Endothelial cell of umbilical vein (primary cell): ENCODE measurements at regions not wholly inside any gene's neighbourhood (a gene's known extent, or its start where the extent isn't known, plus 50 kb on each side); places are given as distances from the start of the nearest gene placed in this dataset.

ENCODE experiments used
- BruUV-seq: library from RNA; stranded (reverse); fragments of 400-500 nt; replicated peaks from 2 replicates; lab custom pipeline; 2021; lab: Mats Ljungman, UMichigan
- CTCF ChIA-PET: fragments of 300-600, 350-600 bp; sonication (Branson Sonifier 250); formaldehyde crosslinking; loops from one replicate; lab custom pipeline; 2021; ENCODE audit warnings: antibody characterized with exemption, inconsistent platforms; lab: Charles Lee
- POLR2A ChIA-PET: fragments of 300-600, 350-600 bp; sonication (Branson Sonifier 250); formaldehyde crosslinking; loops from one replicate; lab custom pipeline; 2021; ENCODE audit warnings: antibody characterized with exemption, inconsistent platforms; lab: Charles Lee
- DNase-seq: peaks from one replicate; pipeline ENCODE4 v3.0.0-alpha.2; 2011; ENCODE audit warnings: low read depth, low spot score
- FAIRE-seq: peaks from 2 replicates; lab custom pipeline; 2011; peaks lifted over from hg19 to GRCh38; lab: Jason Lieb, UNC
- H2AFZ ChIP-seq: 2 replicates; pipeline ENCODE4 v1.6.0; 2012; ENCODE audit warnings: low read depth, low read length, control low read depth, inconsistent platforms
- H3K27ac ChIP-seq: 2 replicates; pipeline ENCODE4 v1.5.1; 2011; ENCODE audit warnings: low read depth, mild to moderate bottlenecking, control low read depth, low read length, moderate library complexity; ENCODE audit not compliant: insufficient read depth
- H3K27me3 ChIP-seq, 2 experiments: 2 replicates each; pipeline versions ENCODE4 v1.6.0 to v1.6.1; 2011; ENCODE audit warnings: low read length in 2 of 2, mixed read lengths in 1 of 2; ENCODE audit not compliant: control insufficient read depth in 2 of 2, insufficient read depth in 2 of 2
- H3K36me3 ChIP-seq, 2 experiments: 2 replicates in 1 of 2; 3 replicates in 1 of 2; pipeline ENCODE4 v1.5.1; 2011; ENCODE audit warnings: low read length in 2 of 2, mild to moderate bottlenecking in 1 of 2, moderate library complexity in 1 of 2; ENCODE audit not compliant: control insufficient read depth in 2 of 2, insufficient read depth in 2 of 2; ENCODE audit errors: extremely low read depth in 1 of 2
- H3K4me1 ChIP-seq: 3 replicates; pipeline ENCODE4 v1.5.1; 2011; ENCODE audit warnings: mild to moderate bottlenecking, low read length; ENCODE audit not compliant: control insufficient read depth, insufficient read depth; ENCODE audit errors: extremely low read depth
- H3K4me2 ChIP-seq: 2 replicates; pipeline ENCODE4 v1.6.1; 2011; ENCODE audit warnings: low read length, control low read depth, mixed read lengths; ENCODE audit not compliant: insufficient read depth
- H3K4me3 ChIP-seq, 3 experiments: fragments of 200-600 bp in 1 of 3; sonication (generic), shearing (Covaris generic) in 1 of 3; replicated peaks in 1 of 3; 2 replicates each; pipeline ENCODE4 v1.5.1; 2011 to 2016; ENCODE audit warnings: control low read depth in 3 of 3, low read length in 3 of 3, mild to moderate bottlenecking in 2 of 3, inconsistent platforms in 1 of 3, low read depth in 1 of 3, moderate library complexity in 1 of 3; ENCODE audit not compliant: insufficient read depth in 1 of 3
- H3K79me2 ChIP-seq: 2 replicates; pipeline ENCODE4 v1.6.0; 2012; ENCODE audit warnings: low read length, inconsistent platforms; ENCODE audit not compliant: control insufficient read depth, insufficient read depth
- H3K9ac ChIP-seq: replicated peaks from 2 replicates; pipeline ENCODE3; 2011; ENCODE audit warnings: low read length, control low read depth; ENCODE audit not compliant: insufficient read depth; ENCODE audit errors: extremely low read depth
- H3K9me1 ChIP-seq: replicated peaks from 3 replicates; pipeline ENCODE4 v1.6.0; 2011; ENCODE audit warnings: mild to moderate bottlenecking, low read length; ENCODE audit not compliant: control insufficient read depth, insufficient read depth; ENCODE audit errors: extremely low read depth
- H3K9me3 ChIP-seq: replicated peaks from 2 replicates; pipeline ENCODE4 v1.5.1; 2012; ENCODE audit warnings: low read length, inconsistent platforms; ENCODE audit not compliant: control insufficient read depth, insufficient read depth
- H4K20me1 ChIP-seq: replicated peaks from 2 replicates; pipeline ENCODE3; 2011; ENCODE audit warnings: mild to moderate bottlenecking, low read length; ENCODE audit not compliant: control insufficient read depth, insufficient read depth; ENCODE audit errors: extremely low read depth
- CTCF ChIP-seq, 2 donors: IDR thresholded peaks; 1 replicate in 1 of 2; 2 replicates in 1 of 2; pipeline ENCODE4 v1.5.1; 2011; ENCODE audit warnings: low read length in 2 of 2, mild to moderate bottlenecking in 2 of 2, moderate library complexity in 2 of 2, control low read depth in 1 of 2, inconsistent platforms in 1 of 2, low read depth in 1 of 2; ENCODE audit not compliant: insufficient read depth in 1 of 2; ENCODE audit errors: extremely low read depth in 1 of 2
- EZH2 ChIP-seq: IDR thresholded peaks from 2 replicates; pipeline ENCODE4 v1.6.1; 2012; ENCODE audit warnings: borderline replicate concordance, low read depth, mild to moderate bottlenecking, moderate library complexity, low read length, inconsistent platforms; ENCODE audit not compliant: severe bottlenecking
- FOS ChIP-seq: IDR thresholded peaks from 2 replicates; pipeline ENCODE4 v1.6.1; 2011; ENCODE audit warnings: mild to moderate bottlenecking, low read length, moderate library complexity, borderline replicate concordance; ENCODE audit not compliant: insufficient read depth
- GATA2 ChIP-seq: IDR thresholded peaks from 2 replicates; pipeline ENCODE4 v1.7.0; 2011; ENCODE audit warnings: low read depth, mild to moderate bottlenecking, moderate library complexity, mixed read lengths, low read length; ENCODE audit not compliant: insufficient read length, insufficient read depth
- JUN ChIP-seq: IDR thresholded peaks from 2 replicates; pipeline ENCODE4 v1.6.1; 2011; ENCODE audit warnings: borderline replicate concordance, low read depth; ENCODE audit not compliant: insufficient read length, insufficient read depth
- MAX ChIP-seq: IDR thresholded peaks from 2 replicates; pipeline ENCODE4 v1.6.1; 2011; ENCODE audit not compliant: insufficient read depth, insufficient read length
- MYC ChIP-seq: IDR thresholded peaks from one replicate; pipeline ENCODE4 v1.6.1; 2011; ENCODE audit warnings: mild to moderate bottlenecking, low read depth, low read length
- POLR2A ChIP-seq: IDR thresholded peaks from 2 replicates; pipeline ENCODE4 v1.6.1; 2012; ENCODE audit warnings: low read depth, mild to moderate bottlenecking, control low read depth, low read length
- POLR2AphosphoS5 ChIP-seq: IDR thresholded peaks from 2 replicates; pipeline ENCODE4 v1.6.1; 2012; ENCODE audit warnings: low read depth, mild to moderate bottlenecking, control low read depth, low read length, moderate library complexity; ENCODE audit not compliant: insufficient read depth
- dilution Hi-C: fragments of 300-500 bp; cut with MboI; formaldehyde crosslinking; loops from one replicate; pipeline ENCODE4 v1.15.0; 2019; ENCODE audit warnings: low sequenced_read_pairs; ENCODE audit not compliant: extremely low pct_ligation_motif_present
- intact Hi-C: fragments of 100-400 bp; cut with micrococcal nuclease; formaldehyde crosslinking; loops from one replicate; pipeline ENCODE4 v1.10.0; 2022

- POLR2A ChIA-PET = no interaction called here
Measured at GRCh38 chr4:180694875-180695274, 1548.3 kb upstream of the TENM3 start.

More at GRCh38 chr4:180694875-180695274, 1548.3 kb upstream of the TENM3 start:
- Histone ChIP-seq H3K9ac (no peak overlapping the region), H3K27me3 (no peaks in the 10 kb centered on the region), H3K4me2 (no peak overlapping the region), H3K36me3 (no peaks in the 10 kb centered on the region), H3K9me3 (no peaks in the 10 kb centered on the region), H3K79me2 (no peaks in the 10 kb centered on the region), H4K20me1 (no peaks in the 10 kb centered on the region), H3K4me3 (no peak overlapping the region), H3K27ac (no peak overlapping the region), H3K9me1 (no peaks in the 10 kb centered on the region), H2AFZ (no peak overlapping the region), H3K4me1 (no peaks in the 10 kb centered on the region)
- CTCF ChIA-PET = no interaction called here
- FAIRE-seq (no peak), DNase-seq (no peak)
- TF ChIP-seq MAX (no peak), FOS (no peak), POLR2AphosphoS5 (no peak), EZH2 (no peak), CTCF (IDR thresholded peaks at IDR 0.05; ENCODE audit: extremely low read depth in 1 of 2, insufficient read depth in 1 of 2, low read depth in 1 of 2, low read length in 2 of 2) (no peak), JUN (no peak), GATA2 (no peak), MYC (no peak), POLR2A (no peak)
- dilution Hi-C loops (no loop called here), intact Hi-C loops (no loop called here)
- no TSS peak for BruUV-seq
